HG03103 (cell line): ENCODE measurements at regions not wholly inside any gene's neighbourhood (a gene's known extent, or its start where the extent isn't known, plus 50 kb on each side); places are given as distances from the start of the nearest gene placed in this dataset.

Source experiments
- ATAC-seq: cut with Tn5 transposase; IDR thresholded peaks from one replicate; pipeline ENCODE4 v1.9.1; 2021; ENCODE audit warnings: low read depth; ENCODE audit not compliant: unreplicated experiment

GRCh38 chr5:143511736-143512135 lies 108.2 kb upstream of the NR3C1 start:
- ATAC-seq = no peak

GRCh38 chr5:143509758-143510221 lies 106.3 kb upstream of the NR3C1 start:
- peak; percentile 94 for ATAC-seq

- no peak for ATAC-seq
Observed at GRCh38 chr5:143506836-143507552, 103.5 kb upstream of the NR3C1 start.

- no peak for ATAC-seq
Observed at GRCh38 chr5:143505934-143506333, 102.4 kb upstream of the NR3C1 start.

GRCh38 chr5:143505354-143505753 lies 101.9 kb upstream of the NR3C1 start:
- no peak for ATAC-seq

- ATAC-seq = no peak
Observed at GRCh38 chr5:143501310-143502044, 98.0 kb upstream of the NR3C1 start.

GRCh38 chr5:143499480-143500114 lies 96.1 kb upstream of the NR3C1 start:
- ATAC-seq = no peak

- ATAC-seq = no peak
Observed at GRCh38 chr5:143498821-143499220, 95.3 kb upstream of the NR3C1 start.

GRCh38 chr5:143497749-143498148 lies 94.3 kb upstream of the NR3C1 start:
- no peak for ATAC-seq

- ATAC-seq = no peak
Observed at GRCh38 chr5:143496943-143497342, 93.5 kb upstream of the NR3C1 start.

- no peak for ATAC-seq
Observed at GRCh38 chr5:143495821-143496275, 92.4 kb upstream of the NR3C1 start.

GRCh38 chr5:143495110-143495509 lies 91.6 kb upstream of the NR3C1 start:
- no peak for ATAC-seq

GRCh38 chr5:143494595-143494994 lies 91.1 kb upstream of the NR3C1 start:
- ATAC-seq = no peak

- no peak for ATAC-seq
Observed at GRCh38 chr5:143494162-143494561, 90.7 kb upstream of the NR3C1 start.

- ATAC-seq = no peak
Observed at GRCh38 chr5:143492783-143493182, 89.3 kb upstream of the NR3C1 start.

GRCh38 chr5:143491646-143492045 lies 88.2 kb upstream of the NR3C1 start:
- ATAC-seq = no peak

GRCh38 chr5:143488381-143488780 lies 84.9 kb upstream of the NR3C1 start:
- ATAC-seq = no peak

GRCh38 chr5:143484601-143485000 lies 81.1 kb upstream of the NR3C1 start:
- no peak for ATAC-seq

- ATAC-seq = no peak
Observed at GRCh38 chr5:143481697-143482531, 78.4 kb upstream of the NR3C1 start.

- ATAC-seq = no peak
Observed at GRCh38 chr5:143480001-143480400, 76.5 kb upstream of the NR3C1 start.

GRCh38 chr5:143479394-143479793 lies 75.9 kb upstream of the NR3C1 start:
- ATAC-seq = no peak
